HG02763 (cell line): ENCODE measurements at regions not wholly inside any gene's neighbourhood (a gene's known extent, or its start where the extent isn't known, plus 50 kb on each side); places are given as distances from the start of the nearest gene placed in this dataset.
A peak's percentile ranks its signal among the peaks of the same experiment; 100 is the strongest.

ENCODE experiments used
- ATAC-seq: cut with Tn5 transposase; IDR thresholded peaks from one replicate; pipeline ENCODE4 v1.9.1; 2021; ENCODE audit warnings: mild to moderate bottlenecking, moderate library complexity; ENCODE audit not compliant: unreplicated experiment

DNA sequence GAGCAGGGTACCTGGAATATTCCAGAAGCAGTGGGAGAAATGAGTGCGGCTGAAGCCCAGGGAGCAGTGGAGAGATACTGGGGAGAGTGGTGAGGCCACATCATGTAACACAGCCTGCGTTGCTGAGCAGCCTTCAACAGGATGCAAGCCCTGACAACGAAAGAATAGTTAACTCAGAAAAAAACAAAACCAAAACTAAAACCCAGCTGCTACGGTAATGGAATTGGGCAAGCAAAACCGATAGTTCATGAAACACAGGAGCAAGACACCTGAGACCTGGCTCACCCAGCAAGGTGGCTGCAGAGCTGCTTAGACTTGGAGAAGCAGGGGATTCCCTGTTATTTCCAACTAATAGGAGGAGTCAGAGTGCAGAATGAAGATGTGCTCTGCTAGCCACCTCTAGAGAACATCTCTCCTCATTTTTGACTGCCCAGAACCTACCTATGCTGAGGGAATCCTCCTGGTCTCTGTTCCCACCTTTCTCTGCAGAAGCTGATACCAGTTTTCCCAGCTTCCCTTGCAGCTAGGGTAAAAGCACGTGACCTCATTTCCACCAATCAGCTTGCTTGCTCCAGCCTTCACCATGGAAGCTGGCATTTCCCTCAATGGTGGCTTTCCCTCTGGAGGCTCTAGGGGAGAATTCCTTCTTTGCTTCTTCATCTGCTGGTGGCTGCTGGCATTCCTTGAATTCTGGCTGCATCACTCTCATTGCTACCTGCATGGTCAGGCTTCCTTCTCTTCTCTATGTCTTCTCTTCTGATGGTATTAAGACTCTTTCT, 59.4 kb upstream of the XYLT1 start:
- ATAC-seq = peak; percentile 79

DNA sequence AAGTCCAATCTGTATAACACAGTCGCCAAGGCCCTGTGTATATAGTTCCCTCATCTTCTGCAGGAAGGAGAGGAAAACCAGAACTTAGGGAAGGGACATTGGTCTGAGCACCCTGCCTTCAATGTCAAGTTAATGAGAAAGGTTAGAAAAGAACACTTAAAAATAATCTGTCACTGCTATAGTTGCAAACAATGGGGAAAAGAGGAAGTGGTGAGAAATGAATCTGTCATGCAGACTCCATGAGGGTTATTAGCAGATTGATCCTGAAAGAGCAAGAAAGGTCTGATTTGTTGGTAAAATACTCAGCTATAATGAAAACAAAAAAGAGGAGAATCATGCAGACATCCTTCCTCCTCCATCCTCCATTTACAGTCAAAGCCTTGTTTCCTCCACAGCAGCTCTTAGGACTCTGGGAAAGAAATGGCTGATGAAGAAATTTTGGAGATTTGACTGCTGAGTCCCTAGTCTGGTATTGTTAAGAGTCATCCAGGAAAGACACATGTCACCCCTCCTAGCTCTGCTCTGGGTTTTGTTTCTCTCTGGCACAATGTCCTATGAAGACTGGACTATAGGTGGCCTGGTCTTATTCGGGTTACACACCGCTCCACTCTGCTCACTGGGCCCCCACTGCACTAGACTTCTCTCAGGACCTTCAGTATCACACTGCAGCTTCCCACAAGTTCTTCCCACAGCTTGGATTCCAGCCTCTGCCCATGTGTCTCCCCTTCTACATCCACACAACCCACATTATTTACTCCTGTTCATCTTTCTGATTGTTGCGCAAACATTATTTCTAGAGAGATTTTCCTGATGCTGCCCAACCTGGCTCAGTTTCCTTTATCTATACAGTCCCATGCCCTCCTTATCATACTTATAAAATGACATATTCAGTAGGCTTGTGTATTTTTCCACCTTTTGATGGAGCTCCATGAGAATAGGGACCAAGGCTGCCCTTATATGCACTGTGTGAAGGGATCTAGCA, 56.5 kb upstream of the XYLT1 start:
- no peak for ATAC-seq

- ATAC-seq = no peak
These were observed 53.9 kb upstream of the XYLT1 start for GRCh38 chr16:17524656-17525055.

- ATAC-seq = no peak
These were observed 49.8 kb upstream of the XYLT1 start for GRCh38 chr16:17520561-17520960.
